ENCODE measurements at regions not wholly inside any gene's neighbourhood (a gene's known extent, or its start where the extent isn't known, plus 50 kb on each side); places are given as distances from the start of the nearest gene placed in this dataset.

- Histone ChIP-seq H3K36me3 (ENCODE audit: insufficient read depth, low read length) (no peaks in the 10 kb centered on the region), H3K9me3 (ENCODE audit: control insufficient read depth in 1 of 2, low read length in 2 of 2) (no peaks in the 10 kb centered on the region), H3K27me3 (ENCODE audit: insufficient read depth, low read length) (no peaks in the 10 kb centered on the region), H3K4me3 (ENCODE audit: low read length in 2 of 2) (no peak overlapping the region), H3K27ac (ENCODE audit: low read depth, low read length) (no peak overlapping the region), H3K4me1 (ENCODE audit: insufficient read depth, low read length) (no peaks in the 10 kb centered on the region)
- Mint-ChIP-seq H3K36me3 (no peaks in the 10 kb centered on the region), H3K4me3 (no peak overlapping the region), H3K9me3 (peaks cover 0 to 12% (median 9%) of the 10 kb centered on the region in 8 donors), H3K27ac (no peak overlapping the region), H3K27me3 (no peaks in the 10 kb centered on the region), H3K4me1 (no peaks in the 10 kb centered on the region)
- POLR2A ChIA-PET (ENCODE audit: partially characterized antibody), result no interaction called here
- CTCF ChIA-PET (ENCODE audit: partially characterized antibody), result interaction anchor here (1.5 kb wide), 1 partner anchor 9 kb away, joined by 3 read pairs; no protein-coding TSS in a partner anchor
- intact Hi-C loops (cut with micrococcal nuclease), result no loop called here
- DNase-seq, result no peak
These were observed 501.6 kb downstream of the EFNA5 start for GRCh38 chr5:107168848-107169752.

GRCh38 chr5:107168086-107168485, 502.7 kb downstream of the EFNA5 start:
- Histone ChIP-seq H3K27ac (ENCODE audit: low read depth, low read length) (no peak overlapping the region), H3K4me1 (ENCODE audit: insufficient read depth, low read length) (no peaks in the 10 kb centered on the region), H3K27me3 (ENCODE audit: insufficient read depth, low read length) (no peaks in the 10 kb centered on the region), H3K36me3 (ENCODE audit: insufficient read depth, low read length) (no peaks in the 10 kb centered on the region), H3K9me3 (ENCODE audit: control insufficient read depth in 1 of 2, low read length in 2 of 2) (no peaks in the 10 kb centered on the region), H3K4me3 (ENCODE audit: low read length in 2 of 2) (no peak overlapping the region)
- no peak overlapping the region for H3K27ac Mint-ChIP-seq
- no peaks in the 10 kb centered on the region for H3K4me1 Mint-ChIP-seq
- peaks cover 0 to 12% (median 9%) of the 10 kb centered on the region in 8 donors for H3K9me3 Mint-ChIP-seq
- POLR2A ChIA-PET (ENCODE audit: partially characterized antibody), result no interaction called here
- H3K4me3 Mint-ChIP-seq, result no peak overlapping the region
- intact Hi-C loops (cut with micrococcal nuclease), result no loop called here
- no peaks in the 10 kb centered on the region for H3K27me3 Mint-ChIP-seq
- CTCF ChIA-PET (ENCODE audit: partially characterized antibody), result no interaction called here
- no peak for DNase-seq
- no peaks in the 10 kb centered on the region for H3K36me3 Mint-ChIP-seq

GRCh38 chr5:107165296-107165695, 505.4 kb downstream of the EFNA5 start:
- no peak for DNase-seq
- no peak overlapping the region for H3K4me3 Mint-ChIP-seq
- CTCF ChIA-PET (ENCODE audit: partially characterized antibody), result no interaction called here
- no peaks in the 10 kb centered on the region for H3K9me3 ChIP-seq (ENCODE audit: control insufficient read depth in 1 of 2, low read length in 2 of 2)
- H3K36me3 ChIP-seq (ENCODE audit: insufficient read depth, low read length), result no peaks in the 10 kb centered on the region
- no peaks in the 10 kb centered on the region for H3K27me3 ChIP-seq (ENCODE audit: insufficient read depth, low read length)
- no peak overlapping the region for H3K4me3 ChIP-seq (ENCODE audit: low read length in 2 of 2)
- intact Hi-C loops (cut with micrococcal nuclease), result no loop called here
- peaks cover 0 to 9% (median 4%) of the 10 kb centered on the region in 8 donors for H3K9me3 Mint-ChIP-seq
- no peaks in the 10 kb centered on the region for H3K4me1 ChIP-seq (ENCODE audit: insufficient read depth, low read length)
- H3K4me1 Mint-ChIP-seq, result no peaks in the 10 kb centered on the region
- no peaks in the 10 kb centered on the region for H3K36me3 Mint-ChIP-seq
- H3K27ac ChIP-seq (ENCODE audit: low read depth, low read length), result no peak overlapping the region
- H3K27ac Mint-ChIP-seq, result no peak overlapping the region
- H3K27me3 Mint-ChIP-seq, result no peaks in the 10 kb centered on the region
- POLR2A ChIA-PET (ENCODE audit: partially characterized antibody), result no interaction called here

- no peak for DNase-seq
- POLR2A ChIA-PET (ENCODE audit: partially characterized antibody), result no interaction called here
These were observed 512.9 kb downstream of the EFNA5 start for GRCh38 chr5:107157809-107158208.

GRCh38 chr5:107155707-107156106, 515.0 kb downstream of the EFNA5 start:
- no peak for DNase-seq
- peaks cover 0 to 10% (median 1%) of the 10 kb centered on the region in 8 donors for H3K9me3 Mint-ChIP-seq
- intact Hi-C loops (cut with micrococcal nuclease), result no loop called here
- H3K9me3 ChIP-seq (ENCODE audit: control insufficient read depth in 1 of 2, low read length in 2 of 2), result no peaks in the 10 kb centered on the region
- POLR2A ChIA-PET (ENCODE audit: partially characterized antibody), result no interaction called here
- H3K4me1 ChIP-seq (ENCODE audit: insufficient read depth, low read length), result no peaks in the 10 kb centered on the region
- no peaks in the 10 kb centered on the region for H3K36me3 ChIP-seq (ENCODE audit: insufficient read depth, low read length)
- H3K36me3 Mint-ChIP-seq, result no peaks in the 10 kb centered on the region
- no peak overlapping the region for H3K27ac Mint-ChIP-seq
- H3K4me3 Mint-ChIP-seq, result no peak overlapping the region
- CTCF ChIA-PET (ENCODE audit: partially characterized antibody), result no interaction called here
- H3K27me3 ChIP-seq (ENCODE audit: insufficient read depth, low read length), result no peaks in the 10 kb centered on the region
- no peak overlapping the region for H3K4me3 ChIP-seq (ENCODE audit: low read length in 2 of 2)
- no peaks in the 10 kb centered on the region for H3K4me1 Mint-ChIP-seq
- no peak overlapping the region for H3K27ac ChIP-seq (ENCODE audit: low read depth, low read length)
- no peaks in the 10 kb centered on the region for H3K27me3 Mint-ChIP-seq

More at GRCh38 chr5:107157809-107158208, 512.9 kb downstream of the EFNA5 start:
- no peaks in the 10 kb centered on the region for H3K36me3 ChIP-seq (ENCODE audit: insufficient read depth, low read length)
- intact Hi-C loops (cut with micrococcal nuclease), result no loop called here
- H3K27ac Mint-ChIP-seq, result no peak overlapping the region
- H3K27ac ChIP-seq (ENCODE audit: low read depth, low read length), result no peak overlapping the region
- H3K9me3 ChIP-seq (ENCODE audit: control insufficient read depth in 1 of 2, low read length in 2 of 2), result no peaks in the 10 kb centered on the region
- H3K4me1 ChIP-seq (ENCODE audit: insufficient read depth, low read length), result no peaks in the 10 kb centered on the region
- H3K27me3 Mint-ChIP-seq, result no peaks in the 10 kb centered on the region
- H3K27me3 ChIP-seq (ENCODE audit: insufficient read depth, low read length), result no peaks in the 10 kb centered on the region
- peaks cover 0 to 13% (median 3%) of the 10 kb centered on the region in 8 donors for H3K9me3 Mint-ChIP-seq
- H3K4me3 Mint-ChIP-seq, result no peak overlapping the region
- H3K36me3 Mint-ChIP-seq, result no peaks in the 10 kb centered on the region
- H3K4me3 ChIP-seq (ENCODE audit: low read length in 2 of 2), result no peak overlapping the region
- no peaks in the 10 kb centered on the region for H3K4me1 Mint-ChIP-seq
- CTCF ChIA-PET (ENCODE audit: partially characterized antibody), result no interaction called here

- Histone ChIP-seq H3K36me3 (ENCODE audit: insufficient read depth, low read length) (no peaks in the 10 kb centered on the region), H3K4me3 (ENCODE audit: low read length in 2 of 2) (no peak overlapping the region), H3K4me1 (ENCODE audit: insufficient read depth, low read length) (no peaks in the 10 kb centered on the region), H3K27me3 (ENCODE audit: insufficient read depth, low read length) (no peaks in the 10 kb centered on the region), H3K9me3 (ENCODE audit: control insufficient read depth in 1 of 2, low read length in 2 of 2) (no peaks in the 10 kb centered on the region), H3K27ac (ENCODE audit: low read depth, low read length) (no peak overlapping the region)
- DNase-seq, result no peak
- ChIA-PET POLR2A (ENCODE audit: partially characterized antibody) (no interaction called here), CTCF (ENCODE audit: partially characterized antibody) (no interaction called here)
- no peaks in the 10 kb centered on the region for H3K27me3 Mint-ChIP-seq
- no peaks in the 10 kb centered on the region for H3K4me1 Mint-ChIP-seq
- peaks cover 0 to 5% (median 0%) of the 10 kb centered on the region in 8 donors for H3K9me3 Mint-ChIP-seq
- H3K27ac Mint-ChIP-seq, result no peak overlapping the region
- no peaks in the 10 kb centered on the region for H3K36me3 Mint-ChIP-seq
- intact Hi-C loops (cut with micrococcal nuclease), result no loop called here
- no peak overlapping the region for H3K4me3 Mint-ChIP-seq
These were observed 516.1 kb downstream of the EFNA5 start for GRCh38 chr5:107154593-107154992.

GRCh38 chr5:107153283-107153682, 517.5 kb downstream of the EFNA5 start:
- H3K4me1 ChIP-seq (ENCODE audit: insufficient read depth, low read length), result no peaks in the 10 kb centered on the region
- Mint-ChIP-seq H3K27me3 (no peaks in the 10 kb centered on the region), H3K4me1 (no peaks in the 10 kb centered on the region), H3K9me3 (peaks cover 0 to 4% (median 0%) of the 10 kb centered on the region in 8 donors), H3K36me3 (no peaks in the 10 kb centered on the region), H3K27ac (no peak overlapping the region), H3K4me3 (no peak overlapping the region)
- no peaks in the 10 kb centered on the region for H3K9me3 ChIP-seq (ENCODE audit: control insufficient read depth in 1 of 2, low read length in 2 of 2)
- H3K27me3 ChIP-seq (ENCODE audit: insufficient read depth, low read length), result no peaks in the 10 kb centered on the region
- no peak for DNase-seq
- ChIA-PET CTCF (ENCODE audit: partially characterized antibody) (no interaction called here), POLR2A (ENCODE audit: partially characterized antibody) (no interaction called here)
- H3K27ac ChIP-seq (ENCODE audit: low read depth, low read length), result no peak overlapping the region
- no peaks in the 10 kb centered on the region for H3K36me3 ChIP-seq (ENCODE audit: insufficient read depth, low read length)
- H3K4me3 ChIP-seq (ENCODE audit: low read length in 2 of 2), result no peak overlapping the region
- intact Hi-C loops (cut with micrococcal nuclease), result no loop called here
